H1 (cell line): ENCODE measurements at regions not wholly inside any gene's neighbourhood (a gene's known extent, or its start where the extent isn't known, plus 50 kb on each side); places are given as distances from the start of the nearest gene placed in this dataset.

Source experiments
- CTCF ChIA-PET: fragments of 300-600 bp; sonication (Branson Sonifier 250); formaldehyde crosslinking; loops from one replicate; lab custom pipeline; 2021; ENCODE audit not compliant: partially characterized antibody; lab: Charles Lee
- POLR2A ChIA-PET: fragments of 300-600 bp; sonication (Branson Sonifier 250); formaldehyde crosslinking; loops from one replicate; lab custom pipeline; 2021; ENCODE audit warnings: inconsistent platforms; ENCODE audit not compliant: partially characterized antibody; lab: Charles Lee
- DNase-seq, 2 experiments: peaks; one replicate each; pipeline versions ENCODE4 v3.0.0 to v3.0.0-alpha.2; 2010 to 2022; ENCODE audit warnings: low spot score in 2 of 2, low read depth in 1 of 2, mixed read lengths in 1 of 2
- FAIRE-seq: peaks from 2 replicates; lab custom pipeline; 2011; peaks lifted over from hg19 to GRCh38; lab: Jason Lieb, UNC
- H2AFZ ChIP-seq: 2 replicates; pipeline ENCODE4 v1.8.1; 2012; ENCODE audit warnings: low read length, inconsistent platforms
- H2AK5ac ChIP-seq: 2 replicates; pipeline ENCODE4 v1.6.1; 2013; ENCODE audit warnings: low read depth, low read length
- H2BK120ac ChIP-seq: replicated peaks from 2 replicates; pipeline ENCODE3; 2013; ENCODE audit warnings: low read depth, low read length, inconsistent platforms
- H2BK12ac ChIP-seq: 2 replicates; pipeline ENCODE4 v1.6.1; 2013; ENCODE audit warnings: low read depth, low read length
- H2BK15ac ChIP-seq: 2 replicates; pipeline ENCODE4 v1.6.1; 2013; ENCODE audit warnings: low read length
- H2BK20ac ChIP-seq: 2 replicates; pipeline ENCODE4 v1.6.1; 2013; ENCODE audit warnings: low read length
- H2BK5ac ChIP-seq: 2 replicates; pipeline ENCODE4 v1.6.1; 2013; ENCODE audit warnings: low read depth, low read length
- H3K14ac ChIP-seq: 2 replicates; pipeline ENCODE4 v1.6.1; 2013; ENCODE audit warnings: inconsistent platforms; ENCODE audit not compliant: insufficient read length
- H3K18ac ChIP-seq: 2 replicates; pipeline ENCODE4 v1.6.1; 2013; ENCODE audit warnings: low read length; ENCODE audit errors: extremely low read depth
- H3K23ac ChIP-seq: 2 replicates; pipeline ENCODE4 v1.6.1; 2013; ENCODE audit warnings: inconsistent platforms; ENCODE audit not compliant: insufficient read length
- H3K23me2 ChIP-seq: 2 replicates; pipeline ENCODE4 v1.6.1; 2013; ENCODE audit warnings: low read depth, low read length
- H3K27ac ChIP-seq: 2 replicates; pipeline ENCODE4 v1.6.1; 2011; ENCODE audit warnings: low read depth, low read length, inconsistent platforms
- H3K27me3 ChIP-seq, 4 experiments: replicated peaks in 1 of 4; 1 replicate in 1 of 4; 2 replicates in 3 of 4; pipeline versions ENCODE4 v1.6.1 to v1.8.1; 2011 to 2013; ENCODE audit warnings: low read length in 3 of 4, mild to moderate bottlenecking in 3 of 4, inconsistent platforms in 2 of 4, mixed read lengths in 2 of 4, moderate library complexity in 1 of 4; ENCODE audit not compliant: control insufficient read depth in 3 of 4, insufficient read depth in 3 of 4; ENCODE audit errors: extremely low read depth in 1 of 4
- H3K36me3 ChIP-seq, 4 experiments: 2 replicates each; pipeline versions ENCODE4 v1.6.1 to v1.8.1; 2011 to 2013; ENCODE audit warnings: mild to moderate bottlenecking in 4 of 4, low read length in 3 of 4, moderate library complexity in 2 of 4, control low read depth in 1 of 4, inconsistent platforms in 1 of 4; ENCODE audit not compliant: insufficient read depth in 4 of 4, control insufficient read depth in 2 of 4
- H3K4ac ChIP-seq: replicated peaks from 2 replicates; pipeline ENCODE3; 2013; ENCODE audit warnings: low read length, low read depth, mixed read lengths, inconsistent platforms; ENCODE audit not compliant: insufficient read length
- H3K4me1 ChIP-seq, 4 experiments: replicated peaks in 1 of 4; 1 replicate in 1 of 4; 2 replicates in 3 of 4; pipeline versions ENCODE4 v1.6.1 to v1.8.1; 2011 to 2013; ENCODE audit warnings: low read length in 3 of 4, inconsistent platforms in 2 of 4, mixed read lengths in 1 of 4; ENCODE audit not compliant: insufficient read depth in 4 of 4, control insufficient read depth in 3 of 4
- H3K4me2 ChIP-seq, 2 experiments: 2 replicates each; pipeline versions ENCODE4 v1.6.1 to v1.8.1; 2011 to 2013; ENCODE audit warnings: low read depth in 2 of 2, low read length in 2 of 2, control low read depth in 1 of 2, inconsistent platforms in 1 of 2, mild to moderate bottlenecking in 1 of 2; ENCODE audit not compliant: insufficient read depth in 1 of 2
- H3K4me3 ChIP-seq, 4 experiments: fragments of 200-600, 300-600 bp in 1 of 4; sonication (generic), shearing (Covaris generic), sonication (Bioruptor Twin) in 1 of 4; 2 replicates each; pipeline versions ENCODE4 v1.5.1 to v1.8.1; 2011 to 2016; ENCODE audit warnings: low read length in 4 of 4, low read depth in 3 of 4, control low read depth in 2 of 4, inconsistent platforms in 2 of 4, mild to moderate bottlenecking in 2 of 4, mixed read lengths in 1 of 4, moderate library complexity in 1 of 4; ENCODE audit not compliant: insufficient read depth in 2 of 4; ENCODE audit errors: extremely low read depth in 1 of 4
- H3K56ac ChIP-seq: replicated peaks from 2 replicates; pipeline ENCODE3; 2013; ENCODE audit warnings: low read depth, mild to moderate bottlenecking, mixed read lengths, low read length, inconsistent platforms; ENCODE audit not compliant: insufficient read length
- H3K79me1 ChIP-seq: 2 replicates; pipeline ENCODE4 v1.6.1; 2013; ENCODE audit warnings: low read depth, low read length, control low read depth
- H3K79me2 ChIP-seq, 2 experiments: 2 replicates each; pipeline versions ENCODE4 v1.6.1 to v1.8.1; 2012 to 2013; ENCODE audit warnings: low read length in 2 of 2, mild to moderate bottlenecking in 2 of 2, inconsistent platforms in 1 of 2; ENCODE audit not compliant: insufficient read depth in 2 of 2, control insufficient read depth in 1 of 2
- H3K9ac ChIP-seq, 4 experiments: replicated peaks in 1 of 4; 1 replicate in 1 of 4; 2 replicates in 3 of 4; pipeline versions ENCODE4 v1.6.1 to v1.8.1; 2011 to 2013; ENCODE audit warnings: low read depth in 3 of 4, low read length in 3 of 4, control low read depth in 2 of 4, mild to moderate bottlenecking in 2 of 4, moderate library complexity in 2 of 4, inconsistent platforms in 1 of 4; ENCODE audit errors: extremely low read depth in 1 of 4
- H3K9me3 ChIP-seq, 2 experiments: 2 replicates each; pipeline versions ENCODE4 v1.6.1 to v1.8.1; 2012 to 2013; ENCODE audit warnings: mild to moderate bottlenecking in 2 of 2, moderate library complexity in 2 of 2, control low read depth in 1 of 2, inconsistent platforms in 1 of 2, low read depth in 1 of 2, low read length in 1 of 2, mixed read lengths in 1 of 2; ENCODE audit not compliant: insufficient read depth in 2 of 2
- H4K20me1 ChIP-seq, 2 experiments: replicated peaks in 1 of 2; 2 replicates each; pipeline versions ENCODE3 to v1.8.1; 2011 to 2013; ENCODE audit warnings: inconsistent platforms in 2 of 2, low read length in 2 of 2, mild to moderate bottlenecking in 1 of 2; ENCODE audit not compliant: insufficient read depth in 2 of 2, control insufficient read depth in 1 of 2
- H4K5ac ChIP-seq: 2 replicates; pipeline ENCODE4 v1.6.1; 2013; ENCODE audit warnings: low read length, low read depth, mixed read lengths, inconsistent platforms; ENCODE audit not compliant: insufficient read length
- H4K8ac ChIP-seq: 2 replicates; pipeline ENCODE4 v1.8.0; 2013; ENCODE audit warnings: mild to moderate bottlenecking, moderate library complexity, low read length, inconsistent platforms; ENCODE audit not compliant: insufficient read depth; ENCODE audit errors: extremely low read depth
- H4K91ac ChIP-seq: replicated peaks from 2 replicates; pipeline ENCODE3; 2013; ENCODE audit warnings: low read length, mixed read lengths, inconsistent platforms; ENCODE audit not compliant: insufficient read length
- ATF3 ChIP-seq: IDR thresholded peaks from 2 replicates; pipeline ENCODE4 v1.6.1; 2011; ENCODE audit warnings: low read depth, mild to moderate bottlenecking, low read length; ENCODE audit not compliant: insufficient read depth
- JUN ChIP-seq: IDR thresholded peaks from 2 replicates; pipeline ENCODE4 v1.6.1; 2011; ENCODE audit warnings: low read depth, mild to moderate bottlenecking, improper control_type of control experiment, low read length
- JUND ChIP-seq: IDR thresholded peaks from 2 replicates; pipeline ENCODE4 v1.6.1; 2011; ENCODE audit warnings: mild to moderate bottlenecking, improper control_type of control experiment, low read length
- KDM4A ChIP-seq: IDR thresholded peaks from one replicate; pipeline ENCODE4 v1.7.1; 2012; ENCODE audit warnings: low read depth, mild to moderate bottlenecking, moderate library complexity, low read length, inconsistent platforms; ENCODE audit not compliant: severe bottlenecking
- RFX5 ChIP-seq: IDR thresholded peaks from 2 replicates; pipeline ENCODE4 v1.6.1; 2011; ENCODE audit warnings: low read depth, low read length, improper control_type of control experiment, borderline replicate concordance
- SIN3A ChIP-seq, 2 experiments: IDR thresholded peaks in 1 of 2; conservative IDR thresholded peaks in 1 of 2; 2 replicates each; pipeline ENCODE4 v1.6.1; 2011 to 2012; ENCODE audit warnings: low read length in 2 of 2, improper control_type of control experiment in 1 of 2, low read depth in 1 of 2, mild to moderate bottlenecking in 1 of 2
- SIX5 ChIP-seq: IDR thresholded peaks from 2 replicates; pipeline ENCODE4 v1.6.1; 2011; ENCODE audit warnings: mild to moderate bottlenecking, low read depth, low read length
- SP1 ChIP-seq: IDR thresholded peaks from 2 replicates; pipeline ENCODE4 v1.6.1; 2011; ENCODE audit warnings: low read depth, low read length
- TEAD4 ChIP-seq: IDR thresholded peaks from 2 replicates; pipeline ENCODE4 v1.6.1; 2012; ENCODE audit warnings: low read depth, low read length, inconsistent platforms, mixed read lengths
- ZNF274 ChIP-seq: IDR thresholded peaks from 2 replicates; pipeline ENCODE4 v1.7.0; 2012; ENCODE audit warnings: low read length, borderline replicate concordance; ENCODE audit errors: extremely low read depth

GRCh38 chr1:190649553-190649952, 171.9 kb upstream of the BRINP3 start:
- DNase-seq, result no peak
- Histone ChIP-seq H3K9ac (no peak overlapping the region), H4K5ac (no peak overlapping the region), H3K23ac (no peak overlapping the region), H3K4me2 (no peak overlapping the region), H3K23me2 (no peaks in the 10 kb centered on the region), H3K56ac (no peak overlapping the region), H3K4me3 (no peak overlapping the region), H2BK15ac (no peak overlapping the region), H3K4ac (no peak overlapping the region), H4K8ac (no peak overlapping the region), H3K4me1 (no peaks in the 10 kb centered on the region), H2BK120ac (no peak overlapping the region), H2AK5ac (no peak overlapping the region), H2AFZ (no peak overlapping the region), H3K36me3 (no peaks in the 10 kb centered on the region), H3K9me3 (no peaks in the 10 kb centered on the region), H3K79me2 (no peaks in the 10 kb centered on the region), H2BK20ac (no peak overlapping the region), H4K91ac (no peak overlapping the region), H2BK5ac (no peak overlapping the region), H3K79me1 (no peaks in the 10 kb centered on the region), H3K27ac (no peak overlapping the region), H2BK12ac (no peak overlapping the region), H4K20me1 (no peaks in the 10 kb centered on the region), H3K18ac (no peak overlapping the region), H3K14ac (no peak overlapping the region), H3K27me3 (no peaks in the 10 kb centered on the region)
- ChIA-PET POLR2A (no interaction called here), CTCF (no interaction called here)
- TF ChIP-seq SIX5 (no peak), SP1 (no peak), KDM4A (no peak), RFX5 (no peak), SIN3A (conservative IDR thresholded peaks at IDR 0.05 in 1 of 2, IDR thresholded peaks at IDR 0.05 in 1 of 2; ENCODE audit: low read depth in 1 of 2, low read length in 2 of 2) (no peak), ZNF274 (no peak), JUN (no peak), TEAD4 (no peak), JUND (no peak), ATF3 (no peak)
- FAIRE-seq, result no peak
